Stomach (tissue), 8 donors: ENCODE measurements at regions not wholly inside any gene's neighbourhood (a gene's known extent, or its start where the extent isn't known, plus 50 kb on each side); places are given as distances from the start of the nearest gene placed in this dataset.

Experiments used
- DNase-seq, 2 donors: peaks; one replicate each; pipeline versions ENCODE4 v3.0.0 to v3.0.0-alpha.2; 2013 to 2019
- H3K27ac ChIP-seq, 5 donors: fragments of 200-600 bp in 4 of 5; sonication (generic) in 4 of 5; one replicate each; pipeline ENCODE4 v1.5.1; 2013 to 2019; ENCODE audit warnings: mild to moderate bottlenecking in 1 of 5, moderate library complexity in 1 of 5
- H3K27me3 ChIP-seq, 3 donors: fragments of 200-600 bp; sonication (generic); one replicate each; pipeline ENCODE4 v1.5.1; 2017 to 2019; ENCODE audit warnings: mixed run types in 1 of 3
- H3K36me3 ChIP-seq, 4 donors: fragments of 200-600 bp; sonication (generic); 1 replicate in 3 of 4; 2 replicates in 1 of 4; pipeline ENCODE4 v1.5.1; 2016 to 2019
- H3K4me1 ChIP-seq, 4 donors: fragments of 200-600 bp; sonication (generic); one replicate each; pipeline ENCODE4 v1.5.1; 2016 to 2019
- H3K4me3 ChIP-seq, 4 donors: fragments of 200-600 bp; sonication (generic) in 3 of 4; one replicate each; pipeline ENCODE4 v1.5.1; 2016 to 2019; ENCODE audit warnings: mild to moderate bottlenecking in 1 of 4
- H3K9me3 ChIP-seq, 4 donors: fragments of 200-600 bp; sonication (generic); one replicate each; pipeline ENCODE4 v1.5.1; 2016 to 2019
- EP300 ChIP-seq: sonication (generic); formaldehyde crosslinking; IDR thresholded peaks from one replicate; pipeline ENCODE4 v1.6.1; 2017; ENCODE audit warnings: antibody characterized with exemption
- POLR2A ChIP-seq, 4 donors: fragments of 450-650 bp; IDR thresholded peaks; one replicate each; pipeline ENCODE4 v1.6.1; 2016; ENCODE audit warnings: antibody characterized with exemption in 4 of 4, control low read depth in 2 of 4, mild to moderate bottlenecking in 1 of 4, moderate library complexity in 1 of 4
- POLR2AphosphoS5 ChIP-seq, 3 donors: sonication (generic); formaldehyde crosslinking; IDR thresholded peaks; one replicate each; pipeline ENCODE4 v1.6.1; 2016; ENCODE audit warnings: antibody characterized with exemption in 3 of 3
- WGBS, 5 donors: extraction: QIAGEN DNeasy Blood & Tissue Kit in 3 of 5; methylation state at CpG; one replicate each; pipeline versions ENCODE4 v1.1.5 to v1.1.7; 2013 to 2018; 5-methylcytosine and 5-hydroxymethylcytosine counted together
- intact Hi-C: fragments of 100-400 bp; cut with DNase I; formaldehyde crosslinking; loops from one replicate; pipeline ENCODE4 v1.15.1; 2023; ENCODE audit warnings: low total_unique reads
- TF ChIP-seq, protein P1 (sequence below), 7 experiments: fragments of 450-650 bp in 4 of 7; fragments of 200-600 bp in 3 of 7; sonication (generic) in 3 of 7; IDR thresholded peaks; one replicate each; pipeline ENCODE4 v1.5.1; 2016 to 2019; ENCODE audit warnings: antibody characterized with exemption in 7 of 7, control low read depth in 2 of 7, mild to moderate bottlenecking in 1 of 7
- donor health status: healthy with polysubstance abuse.
- donor health status: Bipolar disorder and iron deficiency.
- donor health status: healthy.

GRCh38 chr11:71327156-71328085 lies 75.0 kb upstream of the SHANK2 start:
- Histone ChIP-seq H3K4me1 (no peaks in the 10 kb centered on the region), H3K4me3 (no peak overlapping the region), H3K9me3 (no peaks in the 10 kb centered on the region), H3K36me3 (no peaks in the 10 kb centered on the region), H3K27ac (no peak overlapping the region), H3K27me3 (no peaks in the 10 kb centered on the region)
- TF ChIP-seq POLR2AphosphoS5 (IDR thresholded peaks at IDR 0.05) (no peak), POLR2A (IDR thresholded peaks at IDR 0.05) (no peak), EP300 (no peak)
- TF ChIP-seq, protein P1, sequence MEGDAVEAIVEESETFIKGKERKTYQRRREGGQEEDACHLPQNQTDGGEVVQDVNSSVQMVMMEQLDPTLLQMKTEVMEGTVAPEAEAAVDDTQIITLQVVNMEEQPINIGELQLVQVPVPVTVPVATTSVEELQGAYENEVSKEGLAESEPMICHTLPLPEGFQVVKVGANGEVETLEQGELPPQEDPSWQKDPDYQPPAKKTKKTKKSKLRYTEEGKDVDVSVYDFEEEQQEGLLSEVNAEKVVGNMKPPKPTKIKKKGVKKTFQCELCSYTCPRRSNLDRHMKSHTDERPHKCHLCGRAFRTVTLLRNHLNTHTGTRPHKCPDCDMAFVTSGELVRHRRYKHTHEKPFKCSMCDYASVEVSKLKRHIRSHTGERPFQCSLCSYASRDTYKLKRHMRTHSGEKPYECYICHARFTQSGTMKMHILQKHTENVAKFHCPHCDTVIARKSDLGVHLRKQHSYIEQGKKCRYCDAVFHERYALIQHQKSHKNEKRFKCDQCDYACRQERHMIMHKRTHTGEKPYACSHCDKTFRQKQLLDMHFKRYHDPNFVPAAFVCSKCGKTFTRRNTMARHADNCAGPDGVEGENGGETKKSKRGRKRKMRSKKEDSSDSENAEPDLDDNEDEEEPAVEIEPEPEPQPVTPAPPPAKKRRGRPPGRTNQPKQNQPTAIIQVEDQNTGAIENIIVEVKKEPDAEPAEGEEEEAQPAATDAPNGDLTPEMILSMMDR (IDR thresholded peaks at IDR 0.05), result no peak
- intact Hi-C loops, result no loop called here
- 87 to 91% (median 90%) methylated on average over 17 to 20 of the region's 20 CpGs for WGBS, 5 donors
- no peak for DNase-seq

GRCh38 chr11:71326328-71326940 lies 74.1 kb upstream of the SHANK2 start:
- H3K27ac ChIP-seq, result no peak overlapping the region
- no peaks in the 10 kb centered on the region for H3K36me3 ChIP-seq
- 73 to 84% (median 78%) methylated on average over 10 of the region's 10 CpGs for WGBS, 5 donors
- intact Hi-C loops, result no loop called here
- TF ChIP-seq, protein P1 (IDR thresholded peaks at IDR 0.05), result no peak
- TF ChIP-seq EP300 (no peak), POLR2A (IDR thresholded peaks at IDR 0.05) (no peak), POLR2AphosphoS5 (IDR thresholded peaks at IDR 0.05) (no peak)
- no peaks in the 10 kb centered on the region for H3K27me3 ChIP-seq
- H3K9me3 ChIP-seq, result no peaks in the 10 kb centered on the region
- H3K4me3 ChIP-seq, result no peak overlapping the region
- no peaks in the 10 kb centered on the region for H3K4me1 ChIP-seq
- DNase-seq, result no peak

GRCh38 chr11:71325418-71326327 lies 73.3 kb upstream of the SHANK2 start:
- intact Hi-C loops, result no loop called here
- DNase-seq, result no peak
- no peak overlapping the region for H3K27ac ChIP-seq
- TF ChIP-seq, protein P1 (IDR thresholded peaks at IDR 0.05), result no peak
- TF ChIP-seq POLR2AphosphoS5 (IDR thresholded peaks at IDR 0.05), result no peak
- TF ChIP-seq EP300, result no peak
- TF ChIP-seq POLR2A (IDR thresholded peaks at IDR 0.05), result no peak
- no peaks in the 10 kb centered on the region for H3K36me3 ChIP-seq
- H3K4me3 ChIP-seq, result no peak overlapping the region
- WGBS, 5 donors, result 85 to 91% (median 90%) methylated on average over 23 to 24 of the region's 24 CpGs
- H3K27me3 ChIP-seq, result no peaks in the 10 kb centered on the region
- H3K9me3 ChIP-seq, result no peaks in the 10 kb centered on the region
- H3K4me1 ChIP-seq, result no peaks in the 10 kb centered on the region

DNA sequence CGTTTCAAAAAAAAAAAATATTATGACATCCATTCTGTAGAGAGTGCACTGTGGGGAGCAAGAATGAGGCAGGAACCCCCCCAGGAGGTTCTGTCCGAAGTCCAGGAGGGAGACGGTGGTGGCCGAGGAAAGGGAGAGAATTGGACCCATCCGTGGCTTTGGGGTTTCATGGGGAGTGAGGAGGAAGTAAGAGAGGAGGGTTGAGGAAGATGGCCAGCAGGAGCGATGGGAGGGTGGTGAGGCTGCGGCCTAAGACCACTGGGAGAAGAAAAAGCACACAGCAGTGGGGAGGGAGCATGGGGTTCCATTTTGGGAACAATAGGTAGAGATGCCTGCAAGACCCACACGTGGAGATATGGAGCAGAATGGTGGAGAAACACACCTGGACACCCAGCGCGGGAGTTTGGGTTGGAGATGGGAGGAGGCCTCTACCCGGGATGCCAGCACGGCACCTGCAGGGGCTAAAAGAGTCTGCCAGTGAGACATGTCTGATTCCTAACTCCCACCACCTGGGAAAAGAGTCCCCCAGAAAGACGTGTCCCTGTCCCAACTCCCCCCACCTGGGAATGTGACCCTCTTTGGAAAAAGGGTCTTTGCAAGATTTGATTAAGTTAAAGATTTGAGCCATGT lies 72.5 kb upstream of the SHANK2 start:
- Histone ChIP-seq H3K4me1 (no peaks in the 10 kb centered on the region), H3K9me3 (no peaks in the 10 kb centered on the region), H3K4me3 (no peak overlapping the region), H3K36me3 (no peaks in the 10 kb centered on the region), H3K27ac (no peak overlapping the region), H3K27me3 (no peaks in the 10 kb centered on the region)
- intact Hi-C loops, result no loop called here
- no peak for DNase-seq
- WGBS, 5 donors, result 88 to 94% (median 91%) methylated on average over 13 of the region's 13 CpGs
- TF ChIP-seq EP300 (no peak), POLR2A (IDR thresholded peaks at IDR 0.05) (no peak), POLR2AphosphoS5 (IDR thresholded peaks at IDR 0.05) (no peak)
- TF ChIP-seq, protein P1 (IDR thresholded peaks at IDR 0.05), result no peak
